ENCODE measurements at regions not wholly inside any gene's neighbourhood (a gene's known extent, or its start where the extent isn't known, plus 50 kb on each side); places are given as distances from the start of the nearest gene placed in this dataset.
A peak's percentile ranks its signal among the peaks of the same experiment; 100 is the strongest.
"Not testable (repeated sequence)": the region's sequence is repeated elsewhere in the genome, so short reads cannot be mapped to it uniquely, and the experiment has no call there.

- no peak for TF ChIP-seq CTCF (IDR thresholded peaks at IDR 0.05; ENCODE audit: insufficient read depth, low read length, severe bottlenecking)
- Histone ChIP-seq H3K36me3 (ENCODE audit: control insufficient read depth, insufficient read depth, low read length) (no peaks in the 10 kb centered on the region), H3K4me3 (ENCODE audit: low read depth, low read length) (no peak overlapping the region), H3K27me3 (ENCODE audit: control insufficient read depth, insufficient read depth, low read length) (no peaks in the 10 kb centered on the region)
- DNase-seq (ENCODE audit: low read depth) (peak; percentile 72), FAIRE-seq (peak; percentile 79)
Measured at GRCh38 chr2:118750959-118751565, 96.4 kb downstream of the EN1 start.

GRCh38 chr2:118748245-118748885 is 99.1 kb downstream of the EN1 start:
- Histone ChIP-seq H3K36me3 (ENCODE audit: control insufficient read depth, insufficient read depth, low read length) (no peaks in the 10 kb centered on the region), H3K4me3 (ENCODE audit: low read depth, low read length) (no peak overlapping the region), H3K27me3 (ENCODE audit: control insufficient read depth, insufficient read depth, low read length) (no peaks in the 10 kb centered on the region)
- TF ChIP-seq CTCF (IDR thresholded peaks at IDR 0.05; ENCODE audit: insufficient read depth, low read length, severe bottlenecking): no peak
- FAIRE-seq: no peak
- no peak for DNase-seq (ENCODE audit: low read depth)

GRCh38 chr2:118747637-118748036 is 99.8 kb downstream of the EN1 start:
- Histone ChIP-seq H3K27me3 (ENCODE audit: control insufficient read depth, insufficient read depth, low read length) (no peaks in the 10 kb centered on the region), H3K36me3 (ENCODE audit: control insufficient read depth, insufficient read depth, low read length) (no peaks in the 10 kb centered on the region), H3K4me3 (ENCODE audit: low read depth, low read length) (no peak overlapping the region)
- FAIRE-seq (no peak), DNase-seq (ENCODE audit: low read depth) (no peak)
- TF ChIP-seq CTCF (IDR thresholded peaks at IDR 0.05; ENCODE audit: insufficient read depth, low read length, severe bottlenecking): no peak

- H3K36me3 ChIP-seq (ENCODE audit: control insufficient read depth, insufficient read depth, low read length): no peaks in the 10 kb centered on the region
- no peak for FAIRE-seq
- no peak for TF ChIP-seq CTCF (IDR thresholded peaks at IDR 0.05; ENCODE audit: insufficient read depth, low read length, severe bottlenecking)
- DNase-seq (ENCODE audit: low read depth): peak; percentile 55
- H3K4me3 ChIP-seq (ENCODE audit: low read depth, low read length): no peak overlapping the region
- no peaks in the 10 kb centered on the region for H3K27me3 ChIP-seq (ENCODE audit: control insufficient read depth, insufficient read depth, low read length)
Measured at GRCh38 chr2:118747066-118747465, 100.4 kb downstream of the EN1 start.

- FAIRE-seq; DNase-seq (ENCODE audit: low read depth); H3K27me3 ChIP-seq (ENCODE audit: control insufficient read depth, insufficient read depth, low read length); H3K4me3 ChIP-seq (ENCODE audit: low read depth, low read length); H3K36me3 ChIP-seq (ENCODE audit: control insufficient read depth, insufficient read depth, low read length): not testable (repeated sequence)
Measured at GRCh38 chr2:118744682-118745181, 102.7 kb downstream of the EN1 start.

- DNase-seq (ENCODE audit: low read depth) (peak; percentile 96), FAIRE-seq (no peak)
- Histone ChIP-seq H3K27me3 (ENCODE audit: control insufficient read depth, insufficient read depth, low read length) (no peaks in the 10 kb centered on the region), H3K36me3 (ENCODE audit: control insufficient read depth, insufficient read depth, low read length) (no peaks in the 10 kb centered on the region), H3K4me3 (ENCODE audit: low read depth, low read length) (no peak overlapping the region)
- TF ChIP-seq CTCF (IDR thresholded peaks at IDR 0.05; ENCODE audit: insufficient read depth, low read length, severe bottlenecking): no peak
Measured at GRCh38 chr2:118738524-118739308, 108.7 kb downstream of the EN1 start.

All from bronchial epithelial cell (primary cell).